HG02642 (cell line): ENCODE measurements at regions not wholly inside any gene's neighbourhood (a gene's known extent, or its start where the extent isn't known, plus 50 kb on each side); places are given as distances from the start of the nearest gene placed in this dataset.
"Not testable (repeated sequence)": the region's sequence is repeated elsewhere in the genome, so short reads cannot be mapped to it uniquely, and the experiment has no call there.

Experiments
- ATAC-seq: cut with Tn5 transposase; IDR thresholded peaks from one replicate; pipeline ENCODE4 v1.9.1; 2021; ENCODE audit warnings: mild to moderate bottlenecking; ENCODE audit not compliant: unreplicated experiment, poor library complexity

DNA sequence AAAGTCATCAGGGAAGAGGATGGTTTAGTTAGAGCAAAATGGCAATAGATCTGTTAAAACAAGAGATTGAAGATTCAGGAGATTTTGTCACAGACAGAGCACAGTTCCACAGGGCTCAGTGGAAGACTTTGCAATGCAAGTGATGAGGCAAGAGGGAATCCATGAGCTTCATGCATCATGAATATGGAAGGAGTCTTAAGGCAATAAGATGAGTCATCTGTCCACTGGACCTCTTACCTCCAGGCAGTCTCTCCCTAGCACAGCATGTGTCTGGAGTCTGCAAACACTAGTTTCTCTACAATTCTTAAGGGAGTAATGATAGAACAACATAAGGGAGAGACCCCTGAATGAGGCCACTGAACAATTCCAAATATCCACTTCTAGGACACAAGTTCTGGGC is 245.7 kb downstream of the NXPE2 start:
- no peak for ATAC-seq

DNA sequence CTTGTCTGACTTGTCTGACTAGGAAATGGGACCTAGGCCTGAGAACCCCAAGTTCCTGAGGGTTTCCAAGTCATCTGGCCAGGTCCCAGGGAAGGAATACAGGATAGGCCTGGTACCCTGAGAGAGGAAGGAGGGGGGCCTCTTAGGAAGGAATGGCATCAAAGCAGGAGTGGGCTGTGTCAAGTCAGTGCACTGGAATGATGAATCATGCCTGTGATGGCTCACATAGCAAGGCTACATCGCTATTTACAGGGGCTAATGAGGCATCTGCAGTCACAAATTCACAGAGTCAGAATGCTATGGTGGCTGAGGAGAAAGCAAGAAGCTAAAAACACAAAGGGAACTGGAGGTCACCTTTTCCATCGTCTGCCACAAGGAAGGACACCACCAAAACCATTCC is 247.3 kb downstream of the NXPE2 start:
- ATAC-seq: no peak

DNA sequence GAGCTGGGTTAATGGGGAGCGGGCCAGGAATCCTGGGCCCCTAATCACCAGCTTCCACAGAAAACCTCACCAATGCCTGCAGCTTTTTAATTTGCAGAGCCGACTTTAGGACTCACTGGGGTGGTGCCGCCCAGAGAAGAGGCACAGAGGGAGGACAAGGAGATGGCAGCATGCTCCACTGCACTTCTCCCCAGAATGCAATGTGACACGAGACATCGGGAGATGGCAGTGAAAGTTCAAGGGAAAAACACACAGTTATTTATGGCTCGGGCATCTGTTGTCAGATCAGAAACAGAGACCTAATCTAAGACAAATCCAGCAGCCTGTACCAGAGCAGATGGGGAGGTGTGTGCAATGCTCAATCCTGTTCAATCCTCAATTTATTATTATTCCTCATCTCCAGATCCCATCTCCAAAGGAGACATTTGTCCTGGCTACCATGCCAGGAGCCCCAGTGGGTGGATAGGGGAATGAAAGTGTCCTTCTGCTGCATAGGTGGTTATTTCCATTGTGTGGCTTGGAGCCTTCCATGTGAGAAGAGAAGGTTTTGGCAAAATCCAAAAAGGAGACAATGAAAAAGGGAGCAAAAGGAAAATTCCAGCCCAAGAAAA is 250.0 kb downstream of the NXPE2 start:
- ATAC-seq: no peak

DNA sequence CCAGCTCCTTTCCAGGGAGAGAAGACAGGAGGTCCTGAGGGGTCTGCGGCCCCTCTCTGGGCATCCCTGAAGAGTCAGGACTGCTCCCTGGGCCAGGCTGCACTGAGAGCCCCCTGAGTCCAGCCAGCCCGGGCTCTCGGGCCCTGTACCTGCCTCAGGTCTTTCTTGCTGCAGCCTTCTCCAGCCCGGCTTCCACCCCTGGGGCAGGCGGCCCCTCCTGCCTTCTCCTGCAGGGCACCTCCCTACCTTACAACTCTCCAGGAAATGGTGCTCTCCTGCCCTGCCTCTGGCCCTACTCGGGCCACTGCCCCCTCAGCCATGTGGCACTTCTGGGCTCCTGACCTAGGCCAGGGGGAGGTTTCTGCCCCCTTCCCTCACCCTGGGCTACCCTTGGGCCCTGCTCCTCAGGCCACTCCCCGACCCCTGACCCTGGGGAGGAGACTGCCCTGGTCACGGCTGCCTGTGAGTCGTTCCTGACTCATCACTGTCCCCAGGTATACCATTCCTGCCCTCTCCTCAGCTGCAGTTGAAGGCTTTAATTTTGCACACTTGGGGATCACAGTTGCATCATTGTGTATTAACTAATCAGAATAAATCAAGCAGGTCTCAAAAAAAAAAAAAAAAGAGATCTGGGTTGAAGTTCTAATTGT is 251.1 kb downstream of the NXPE2 start:
- no peak for ATAC-seq

DNA sequence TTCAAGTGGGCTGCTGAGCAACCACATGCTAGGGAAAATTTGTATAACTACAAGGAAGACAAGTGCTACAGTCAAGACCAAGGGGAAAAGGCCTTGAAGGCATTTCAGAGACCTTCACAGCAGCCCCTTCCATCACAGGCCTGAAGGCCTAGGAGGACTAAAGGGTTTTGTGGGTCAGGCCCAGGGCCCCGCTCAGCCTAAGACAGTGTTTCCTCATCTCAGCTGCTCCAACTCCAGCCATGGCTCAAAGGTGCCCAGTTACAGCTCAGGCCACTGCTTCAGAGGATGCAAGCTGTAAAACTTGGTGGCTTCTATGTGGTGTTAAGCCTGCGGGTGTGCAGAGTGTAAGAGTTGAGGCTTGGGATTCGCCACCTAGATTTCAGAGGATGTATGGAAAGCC is 260.5 kb downstream of the NXPE2 start:
- ATAC-seq: no peak

DNA sequence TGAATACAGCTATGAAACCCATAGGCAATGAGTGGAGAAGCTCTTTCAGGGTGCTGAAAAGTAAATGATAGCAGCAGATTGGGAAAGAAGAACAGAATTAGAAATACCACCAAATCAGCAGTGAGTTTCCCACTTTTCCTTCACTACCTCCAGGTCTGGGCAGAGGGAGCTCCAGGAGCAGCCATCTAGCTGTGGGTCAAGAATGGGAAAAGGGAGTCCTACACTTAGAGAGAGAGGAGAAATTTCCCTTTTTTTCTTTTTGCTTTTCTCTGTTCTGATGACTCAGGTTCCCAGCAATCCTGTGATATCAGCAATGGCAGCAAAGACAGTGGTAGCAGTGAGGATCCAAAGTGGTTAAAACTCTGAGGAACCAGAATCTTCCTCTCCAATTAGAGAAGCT is 263.9 kb downstream of the NXPE2 start:
- no peak for ATAC-seq

DNA sequence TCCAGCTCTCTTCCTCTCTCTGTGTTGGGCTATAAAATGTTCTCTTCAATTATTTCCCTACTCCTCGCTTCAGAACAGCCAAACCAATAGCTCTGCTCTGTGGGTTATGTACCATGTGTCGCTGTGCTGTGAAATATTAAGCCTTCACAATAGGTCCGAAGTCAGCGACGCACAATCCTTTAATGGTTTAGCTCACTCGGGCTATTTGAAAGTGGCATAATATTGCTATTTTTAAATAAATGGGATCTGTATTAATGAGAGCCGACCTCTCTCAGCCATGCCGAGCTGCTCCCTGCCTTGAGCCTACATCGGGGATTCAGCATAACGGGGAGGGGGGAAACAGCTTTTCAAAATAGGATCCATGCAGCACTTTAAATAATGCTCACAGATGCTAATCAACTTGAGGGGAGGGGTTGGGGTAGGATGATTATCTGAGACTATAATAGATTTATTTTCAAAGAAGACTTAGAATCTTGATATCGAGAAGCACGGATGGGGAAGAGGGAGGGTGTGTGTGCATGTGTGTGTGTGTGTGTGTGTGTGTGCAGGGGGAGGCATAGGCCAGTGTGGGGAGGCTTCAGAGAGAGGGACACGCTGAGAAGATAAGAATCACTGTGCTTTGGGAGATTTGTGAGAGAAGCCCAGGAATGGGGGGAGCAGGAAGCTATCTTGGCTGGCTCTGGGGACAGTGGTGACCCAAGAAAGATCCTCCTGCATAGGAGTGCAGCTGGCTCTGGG is 271.5 kb downstream of the NXPE2 start:
- no peak for ATAC-seq

DNA sequence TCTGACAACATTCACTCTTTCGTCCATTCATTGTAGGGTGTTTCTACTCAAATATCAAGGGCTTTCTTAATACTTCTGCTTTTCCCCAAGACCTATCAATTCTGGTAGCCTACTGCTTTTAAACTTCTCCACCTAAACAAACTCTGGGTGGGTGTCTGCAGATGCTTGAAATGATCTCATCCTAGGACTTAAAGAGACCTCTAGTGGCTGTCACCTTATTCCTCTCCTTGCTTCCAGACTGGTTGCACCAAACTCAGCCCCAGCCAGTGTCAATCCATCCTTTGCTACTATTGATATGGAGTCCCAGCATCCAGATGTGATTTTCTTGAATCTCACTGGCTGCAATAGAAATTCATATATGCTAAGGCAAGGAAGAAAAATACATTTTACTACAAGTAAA is 274.7 kb downstream of the NXPE2 start:
- no peak for ATAC-seq

DNA sequence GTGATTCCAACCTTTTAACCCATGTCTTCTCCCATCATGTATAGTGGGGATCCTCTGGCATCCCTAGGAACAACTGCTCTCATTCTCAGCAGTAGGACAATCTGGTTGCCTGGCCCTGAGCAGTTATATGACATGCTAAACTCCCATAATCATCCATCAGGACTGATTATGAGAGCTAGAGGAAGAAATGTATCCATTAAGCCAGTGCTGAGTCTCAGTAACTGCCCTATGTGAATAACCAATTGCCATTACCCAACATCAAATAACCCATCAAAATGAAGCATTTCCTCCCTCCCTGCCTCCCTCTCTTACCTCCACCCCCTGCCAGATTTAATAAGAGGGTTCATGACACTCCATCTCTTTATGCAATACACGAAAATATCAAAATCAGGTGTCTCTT is 277.6 kb downstream of the NXPE2 start:
- ATAC-seq: no peak

DNA sequence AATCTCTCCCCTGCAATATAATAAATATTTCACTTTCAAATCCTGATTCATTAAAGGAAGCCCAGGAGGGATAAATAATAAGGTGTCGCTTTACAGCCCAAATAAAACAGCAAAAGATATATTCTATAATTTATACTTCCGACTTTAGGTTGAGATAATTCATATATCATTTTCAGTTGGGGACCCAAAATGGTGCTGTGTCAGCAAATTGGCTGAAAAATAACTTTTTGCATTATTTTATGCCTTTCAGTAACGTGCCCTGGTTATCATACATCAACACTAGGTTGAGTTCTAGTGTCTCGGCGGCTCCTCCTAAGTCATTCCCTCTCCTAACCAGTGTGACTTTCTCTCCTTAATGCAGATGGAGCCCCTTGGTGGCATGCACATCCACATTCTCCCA is 278.2 kb downstream of the NXPE2 start:
- no peak for ATAC-seq

DNA sequence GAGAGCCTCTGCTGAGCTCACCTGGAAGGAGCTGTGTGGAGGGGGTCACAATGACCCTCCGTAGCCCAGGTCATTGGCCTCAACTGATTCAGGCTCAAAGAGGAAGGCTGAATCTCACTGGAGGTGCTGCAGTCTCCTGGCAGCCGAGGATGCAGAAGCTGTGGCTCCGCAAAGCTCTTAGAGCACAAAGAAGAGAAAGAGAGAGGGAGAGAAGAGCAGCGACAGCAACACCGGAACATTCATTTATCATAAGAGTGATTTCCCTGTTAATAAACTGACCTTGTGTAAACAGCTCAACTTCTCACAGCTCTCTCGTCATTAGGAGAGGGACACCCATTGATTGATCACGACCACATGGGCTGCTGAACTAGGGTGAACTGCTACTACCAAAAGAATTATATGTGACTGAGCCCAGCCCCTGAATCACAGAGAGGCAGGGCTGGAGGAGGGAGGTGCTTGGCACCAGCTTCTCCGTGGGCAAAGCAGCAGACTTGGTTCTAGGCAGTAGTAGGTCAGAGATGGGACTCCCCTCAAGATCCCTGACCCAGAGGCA is 281.7 kb downstream of the NXPE2 start:
- no peak for ATAC-seq

DNA sequence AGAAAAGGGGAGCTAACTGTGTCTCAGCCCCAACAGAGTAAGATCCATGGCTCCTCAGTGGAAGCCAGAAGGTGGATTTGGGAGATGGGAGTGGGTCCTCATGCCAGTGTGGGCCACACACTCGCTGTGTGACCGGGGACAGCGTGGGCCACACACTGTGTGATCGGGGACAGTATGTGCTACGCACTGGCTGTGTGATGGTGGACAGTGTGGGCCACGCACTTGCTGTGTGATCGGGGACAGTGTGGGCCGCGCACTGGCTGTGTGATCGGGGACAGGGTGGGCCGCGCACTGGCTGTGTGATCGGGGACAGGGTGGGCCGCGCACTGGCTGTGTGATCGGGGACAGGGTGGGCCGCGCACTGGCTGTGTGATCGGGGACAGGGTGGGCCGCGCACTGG is 282.5 kb downstream of the NXPE2 start:
- not testable (repeated sequence) for ATAC-seq

DNA sequence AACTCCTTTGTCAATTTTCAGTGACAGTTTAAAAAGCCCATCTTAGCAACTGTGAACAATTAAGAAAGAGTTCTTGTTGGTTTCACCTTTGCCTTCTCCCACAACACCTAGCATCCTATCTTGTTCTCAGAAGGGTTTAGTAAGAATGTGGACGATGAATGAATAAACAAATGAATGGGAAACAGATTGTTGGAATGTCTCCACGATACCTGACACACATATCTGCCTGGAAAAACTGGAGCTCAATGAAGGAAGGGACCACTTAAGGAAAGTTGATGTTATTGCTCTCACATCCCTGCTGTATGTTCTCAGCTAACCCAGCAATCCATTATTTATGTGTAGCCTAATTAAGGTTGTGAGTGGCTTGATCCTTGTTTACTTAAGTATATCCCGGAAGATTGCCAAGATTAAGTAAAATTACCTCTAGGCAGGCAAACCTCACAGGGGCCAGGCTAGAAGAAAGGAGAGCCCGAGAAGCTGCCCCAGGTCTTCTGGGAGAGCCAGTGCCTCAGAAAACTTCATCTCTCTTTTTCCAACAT is 286.4 kb downstream of the NXPE2 start:
- no peak for ATAC-seq

DNA sequence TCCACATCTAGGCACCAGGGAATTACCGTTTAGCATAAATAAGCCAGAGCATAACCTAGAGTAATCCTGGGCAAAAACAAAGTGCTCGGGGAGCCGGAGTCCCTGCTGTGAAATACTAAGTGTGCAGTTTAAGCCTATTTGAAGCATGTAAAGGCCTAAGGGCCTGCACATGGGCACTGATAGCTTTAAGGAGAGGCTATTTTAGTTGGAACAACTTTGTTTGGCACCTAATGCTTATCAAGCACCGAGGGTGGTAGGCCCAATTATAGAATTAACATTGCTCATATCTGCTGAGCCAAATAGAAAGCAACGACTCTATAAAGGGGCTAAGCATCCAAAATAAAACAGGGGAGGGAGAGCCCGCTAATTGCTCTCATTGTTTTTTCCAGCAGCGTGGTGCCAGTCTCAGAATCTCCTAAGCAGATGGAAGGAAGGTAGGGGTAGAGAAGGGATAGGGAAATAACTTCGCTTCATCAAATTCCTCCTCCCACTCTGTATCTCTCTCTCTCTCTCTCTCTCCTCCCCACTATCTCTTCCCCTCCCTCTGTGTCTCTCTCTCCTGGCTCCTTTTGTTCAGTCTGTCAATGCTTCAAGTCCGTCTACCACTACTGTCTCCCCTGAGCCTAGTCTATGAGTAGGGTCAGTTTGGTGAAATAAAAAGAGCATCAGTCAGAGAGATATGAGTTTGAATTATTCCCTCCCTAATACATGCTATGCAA is 292.8 kb downstream of the NXPE2 start:
- ATAC-seq: no peak

DNA sequence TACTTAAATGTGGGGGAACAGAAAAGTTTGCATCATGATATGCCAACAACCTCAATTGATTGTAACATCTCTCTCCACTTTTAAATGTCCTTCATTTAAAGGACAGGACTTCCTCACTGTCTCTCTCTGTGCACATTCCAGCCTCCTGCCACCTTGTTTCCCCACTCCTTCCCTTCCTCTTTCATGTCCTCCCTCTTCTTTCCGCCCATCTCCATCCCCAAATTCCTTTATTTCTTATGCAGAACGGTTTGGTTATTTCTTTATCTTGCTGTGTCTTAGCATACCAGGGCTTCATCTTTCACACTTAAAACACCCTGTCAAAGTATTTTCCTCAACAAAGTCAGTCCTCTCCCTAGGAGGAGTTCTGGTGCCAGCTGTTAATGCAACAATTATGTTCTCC is 293.8 kb downstream of the NXPE2 start:
- ATAC-seq: no peak

DNA sequence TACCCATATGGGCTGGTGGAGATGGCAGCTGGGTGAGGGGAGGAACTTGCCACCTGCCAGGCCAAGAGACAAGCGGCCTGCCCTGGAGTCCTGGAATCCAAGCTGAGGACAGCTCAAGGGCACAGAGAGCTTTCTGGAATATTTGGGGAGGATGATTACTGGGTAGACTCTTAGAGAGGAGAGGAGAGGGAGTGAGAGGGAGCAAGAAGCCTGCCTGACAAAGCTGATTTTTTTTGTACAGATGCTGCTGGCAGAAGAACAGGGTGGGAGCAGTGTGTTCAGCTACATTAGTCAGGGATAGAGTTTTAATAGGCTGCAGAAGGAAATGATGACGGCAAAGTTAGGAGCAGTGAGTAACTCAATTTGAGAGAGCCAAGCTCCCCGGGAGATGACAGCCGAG is 299.3 kb downstream of the NXPE2 start:
- ATAC-seq: no peak

DNA sequence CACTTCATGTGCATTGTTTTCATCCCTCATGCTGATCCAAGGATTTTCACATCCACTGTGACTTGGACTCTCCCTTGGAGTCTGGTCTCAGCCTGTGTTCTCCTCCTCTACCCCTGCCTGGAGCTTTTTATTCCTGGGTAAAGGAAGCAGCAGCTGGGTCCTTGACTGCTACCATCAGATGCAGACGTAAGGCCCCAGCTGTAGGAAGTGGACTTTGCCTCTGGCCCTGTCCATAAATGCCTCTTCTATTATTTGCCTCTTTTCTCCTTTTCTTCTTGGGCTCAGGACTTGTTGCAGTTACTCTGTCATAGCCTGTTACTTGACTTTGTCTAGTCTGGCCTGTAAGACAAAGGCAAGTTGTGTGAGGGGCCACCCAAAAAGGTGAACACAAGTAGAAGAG is 303.8 kb downstream of the NXPE2 start:
- no peak for ATAC-seq

DNA sequence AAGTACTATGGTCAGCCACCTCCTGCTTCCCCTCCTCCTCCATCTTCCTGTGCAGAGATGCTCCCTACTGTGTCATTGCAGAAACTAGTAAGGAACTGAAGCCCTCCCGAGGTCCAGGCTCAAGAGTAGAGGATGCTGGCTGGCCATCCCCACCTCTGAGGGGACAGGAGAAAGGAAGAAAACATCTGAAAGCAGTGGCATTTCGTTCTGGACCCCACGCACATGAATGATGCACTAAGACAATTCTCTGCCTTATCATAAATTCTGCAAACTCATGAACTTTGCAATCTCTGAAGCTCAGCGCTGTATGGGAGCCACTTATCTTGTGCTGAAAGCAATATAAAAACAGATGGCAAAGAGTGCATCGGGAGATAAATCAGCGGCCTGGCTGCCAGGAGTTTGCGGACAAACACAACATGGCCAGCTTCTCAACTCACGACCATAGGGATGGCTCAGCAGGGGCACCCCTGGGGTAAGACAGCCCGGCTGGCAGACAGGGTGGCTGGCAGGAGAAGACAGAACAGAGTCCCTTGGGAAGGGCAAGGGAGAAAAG is 306.4 kb downstream of the NXPE2 start:
- ATAC-seq: no peak

DNA sequence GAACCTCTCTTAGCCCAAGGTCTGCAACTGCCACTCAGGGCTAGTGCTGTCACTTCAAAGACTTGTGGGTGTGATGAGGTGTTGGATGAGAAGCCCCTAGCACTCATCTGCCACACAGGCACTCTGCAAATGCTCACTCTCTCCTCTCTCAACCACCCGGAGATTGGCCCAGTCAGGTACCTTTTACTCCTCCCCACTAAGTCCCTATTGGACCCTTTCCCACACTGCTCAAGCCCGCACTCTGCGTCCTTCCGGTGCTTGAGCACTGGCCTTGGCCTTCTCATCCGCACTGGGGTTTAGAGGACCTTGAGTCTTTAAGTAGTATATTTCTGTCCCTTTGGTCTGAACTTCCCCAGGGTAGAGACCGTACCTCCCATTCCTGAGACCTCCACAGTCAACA is 308.0 kb downstream of the NXPE2 start:
- no peak for ATAC-seq

DNA sequence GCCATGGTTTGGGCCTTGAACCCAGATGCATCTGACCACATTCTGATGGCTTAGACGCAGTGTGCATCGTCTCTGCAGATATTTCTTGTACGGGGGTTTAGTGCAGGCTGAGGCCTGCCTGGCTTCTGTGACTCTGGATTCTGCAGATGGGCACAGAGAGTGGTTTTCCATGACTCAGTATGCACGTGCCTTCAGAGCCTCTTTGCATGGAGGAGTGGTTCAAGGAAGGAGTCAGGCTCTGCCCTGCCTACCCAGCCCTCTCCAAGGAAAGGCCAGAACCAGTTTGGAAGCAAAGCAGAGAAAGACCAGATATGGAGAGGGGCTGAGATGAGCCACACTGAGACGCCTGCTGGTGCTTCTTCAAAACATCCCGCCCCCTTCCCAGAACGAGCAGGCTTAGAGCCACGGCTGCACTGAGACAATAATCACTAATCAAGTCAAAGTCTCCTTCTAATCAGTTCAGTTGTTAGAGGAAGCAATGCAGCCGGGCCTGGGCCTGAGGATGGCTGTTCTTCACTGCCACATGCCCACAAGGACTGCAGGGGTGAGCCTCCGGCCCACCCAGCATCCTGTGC is 308.9 kb downstream of the NXPE2 start:
- no peak for ATAC-seq
